Kidney capillary endothelial cell (primary cell): ENCODE measurements at regions not wholly inside any gene's neighbourhood (a gene's known extent, or its start where the extent isn't known, plus 50 kb on each side); places are given as distances from the start of the nearest gene placed in this dataset.
"Not testable (repeated sequence)": the region's sequence is repeated elsewhere in the genome, so short reads cannot be mapped to it uniquely, and the experiment has no call there.

Experiments used
- DNase-seq: peaks from one replicate; pipeline ENCODE4 v3.0.0-alpha.2; 2018; ENCODE audit warnings: low spot score

GRCh38 chr15:26261413-26261812 lies 398.3 kb upstream of the ATP10A start:
- DNase-seq: no peak

- DNase-seq: no peak
Observed at GRCh38 chr15:26260517-26261133, 397.5 kb upstream of the ATP10A start.

GRCh38 chr15:26259581-26259980 lies 396.5 kb upstream of the ATP10A start:
- DNase-seq: no peak

GRCh38 chr15:26244782-26245181 lies 381.7 kb upstream of the ATP10A start:
- DNase-seq: not testable (repeated sequence)

GRCh38 chr15:26243382-26243781 lies 380.3 kb upstream of the ATP10A start:
- no peak for DNase-seq

GRCh38 chr15:26242565-26243071 lies 379.5 kb upstream of the ATP10A start:
- DNase-seq: no peak

- no peak for DNase-seq
Observed at GRCh38 chr15:26235864-26236263, 372.7 kb upstream of the ATP10A start.

GRCh38 chr15:26234976-26235767 lies 372.0 kb upstream of the ATP10A start:
- no peak for DNase-seq

GRCh38 chr15:26232691-26233090 lies 369.6 kb upstream of the ATP10A start:
- DNase-seq: no peak

GRCh38 chr15:26231096-26231495 lies 368.0 kb upstream of the ATP10A start:
- no peak for DNase-seq

- DNase-seq: no peak
Observed at GRCh38 chr15:26224266-26224665, 361.1 kb upstream of the ATP10A start.

GRCh38 chr15:26223720-26224119 lies 360.6 kb upstream of the ATP10A start:
- DNase-seq: no peak

GRCh38 chr15:26222781-26223180 lies 359.7 kb upstream of the ATP10A start:
- no peak for DNase-seq

GRCh38 chr15:26217043-26217442 lies 353.9 kb upstream of the ATP10A start:
- not testable (repeated sequence) for DNase-seq

- DNase-seq: no peak
Observed at GRCh38 chr15:26214290-26214689, 351.2 kb upstream of the ATP10A start.

GRCh38 chr15:26213427-26213826 lies 350.3 kb upstream of the ATP10A start:
- no peak for DNase-seq

GRCh38 chr15:26212109-26212508 lies 349.0 kb upstream of the ATP10A start:
- no peak for DNase-seq

GRCh38 chr15:26210980-26211379 lies 347.9 kb upstream of the ATP10A start:
- DNase-seq: no peak

- DNase-seq: no peak
Observed at GRCh38 chr15:26201177-26201858, 338.2 kb upstream of the ATP10A start.

GRCh38 chr15:26200427-26200826 lies 337.3 kb upstream of the ATP10A start:
- DNase-seq: no peak

GRCh38 chr15:26197719-26198118 lies 334.6 kb upstream of the ATP10A start:
- DNase-seq: no peak

- no peak for DNase-seq
Observed at GRCh38 chr15:26197060-26197459, 333.9 kb upstream of the ATP10A start.

GRCh38 chr15:26191193-26191592 lies 328.1 kb upstream of the ATP10A start:
- no peak for DNase-seq
